Cardiac muscle cell (in vitro differentiated cells and primary cell): ENCODE measurements at regions not wholly inside any gene's neighbourhood (a gene's known extent, or its start where the extent isn't known, plus 50 kb on each side); places are given as distances from the start of the nearest gene placed in this dataset.

Experiments used
- DNase-seq, 2 donors: peaks; one replicate each; pipeline versions ENCODE4 v3.0.0 to v3.0.0-alpha.2; 2010 to 2017; ENCODE audit warnings: low read depth in 1 of 2, low spot score in 1 of 2
- H3K27ac ChIP-seq: fragments of 200-600 bp; sonication (generic); 2 replicates; pipeline ENCODE4 v1.5.1; 2016
- H3K27me3 ChIP-seq: fragments of 200-600 bp; sonication (generic); 2 replicates; pipeline ENCODE4 v1.6.0; 2016; ENCODE audit warnings: control low read depth
- H3K36me3 ChIP-seq: fragments of 200-600 bp; sonication (generic); 2 replicates; pipeline ENCODE4 v1.5.1; 2016; ENCODE audit warnings: control low read depth
- H3K4me1 ChIP-seq: fragments of 200-600 bp; sonication (generic); 2 replicates; pipeline ENCODE4 v1.8.1; 2017; ENCODE audit warnings: low read depth, mild to moderate bottlenecking, mixed run types
- H3K4me3 ChIP-seq: fragments of 200-600 bp; sonication (generic); 2 replicates; pipeline ENCODE4 v1.5.1; 2016; ENCODE audit warnings: mild to moderate bottlenecking
- H3K9me3 ChIP-seq: fragments of 200-600 bp; sonication (generic); 2 replicates; pipeline ENCODE4 v1.5.1; 2017; ENCODE audit warnings: low read depth, mild to moderate bottlenecking, control low read depth
- CTCF ChIP-seq: IDR thresholded peaks from 2 replicates; pipeline ENCODE4 v1.5.1; 2012; ENCODE audit warnings: low read depth, mild to moderate bottlenecking, low read length

GRCh38 chr2:150782613-150783012 lies 295.1 kb upstream of the RND3 start:
- Histone ChIP-seq H3K27me3 (no peaks in the 10 kb centered on the region), H3K4me3 (no peak overlapping the region), H3K36me3 (no peaks in the 10 kb centered on the region), H3K4me1 (no peaks in the 10 kb centered on the region), H3K27ac (no peak overlapping the region), H3K9me3 (no peaks in the 10 kb centered on the region)
- no peak for DNase-seq
- TF ChIP-seq CTCF, result no peak

GRCh38 chr2:150781142-150781541 lies 293.7 kb upstream of the RND3 start:
- no peaks in the 10 kb centered on the region for H3K9me3 ChIP-seq
- DNase-seq, result peak in 1 of 2 donors; percentile 6
- H3K27me3 ChIP-seq, result no peaks in the 10 kb centered on the region
- H3K36me3 ChIP-seq, result no peaks in the 10 kb centered on the region
- no peak overlapping the region for H3K4me3 ChIP-seq
- no peak overlapping the region for H3K27ac ChIP-seq
- no peaks in the 10 kb centered on the region for H3K4me1 ChIP-seq
- no peak for TF ChIP-seq CTCF

DNA sequence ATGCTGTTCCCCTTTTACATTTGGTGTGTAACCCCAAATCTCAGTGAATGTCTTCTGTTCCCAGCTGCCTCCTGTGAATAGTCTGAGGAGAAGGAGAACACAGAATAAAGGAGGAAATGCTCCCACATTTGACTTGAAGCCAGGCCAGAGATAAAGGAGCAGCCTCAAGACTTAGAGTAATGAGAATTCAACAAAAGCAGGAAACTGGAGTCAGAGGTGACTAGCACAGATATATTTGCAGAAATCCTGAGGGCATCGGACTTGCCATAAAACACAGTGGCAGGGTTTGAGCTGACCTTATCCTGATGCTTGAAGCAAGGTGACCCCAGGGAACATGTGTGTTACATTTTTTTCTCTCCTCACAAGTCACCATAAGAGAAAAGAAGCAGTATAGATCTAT lies 291.4 kb upstream of the RND3 start:
- H3K27me3 ChIP-seq, result no peaks in the 10 kb centered on the region
- H3K4me1 ChIP-seq, result no peaks in the 10 kb centered on the region
- no peaks in the 10 kb centered on the region for H3K9me3 ChIP-seq
- H3K36me3 ChIP-seq, result no peaks in the 10 kb centered on the region
- peak in 1 of 2 donors; percentile 78 for DNase-seq
- H3K4me3 ChIP-seq, result no peak overlapping the region
- no peak overlapping the region for H3K27ac ChIP-seq
- no peak for TF ChIP-seq CTCF

- no peaks in the 10 kb centered on the region for H3K36me3 ChIP-seq
- no peak for DNase-seq
- H3K27me3 ChIP-seq, result no peaks in the 10 kb centered on the region
- no peak overlapping the region for H3K27ac ChIP-seq
- H3K9me3 ChIP-seq, result no peaks in the 10 kb centered on the region
- H3K4me3 ChIP-seq, result no peak overlapping the region
- no peaks in the 10 kb centered on the region for H3K4me1 ChIP-seq
- TF ChIP-seq CTCF, result no peak
Observed at GRCh38 chr2:150769421-150769820, 282.0 kb upstream of the RND3 start.

DNA sequence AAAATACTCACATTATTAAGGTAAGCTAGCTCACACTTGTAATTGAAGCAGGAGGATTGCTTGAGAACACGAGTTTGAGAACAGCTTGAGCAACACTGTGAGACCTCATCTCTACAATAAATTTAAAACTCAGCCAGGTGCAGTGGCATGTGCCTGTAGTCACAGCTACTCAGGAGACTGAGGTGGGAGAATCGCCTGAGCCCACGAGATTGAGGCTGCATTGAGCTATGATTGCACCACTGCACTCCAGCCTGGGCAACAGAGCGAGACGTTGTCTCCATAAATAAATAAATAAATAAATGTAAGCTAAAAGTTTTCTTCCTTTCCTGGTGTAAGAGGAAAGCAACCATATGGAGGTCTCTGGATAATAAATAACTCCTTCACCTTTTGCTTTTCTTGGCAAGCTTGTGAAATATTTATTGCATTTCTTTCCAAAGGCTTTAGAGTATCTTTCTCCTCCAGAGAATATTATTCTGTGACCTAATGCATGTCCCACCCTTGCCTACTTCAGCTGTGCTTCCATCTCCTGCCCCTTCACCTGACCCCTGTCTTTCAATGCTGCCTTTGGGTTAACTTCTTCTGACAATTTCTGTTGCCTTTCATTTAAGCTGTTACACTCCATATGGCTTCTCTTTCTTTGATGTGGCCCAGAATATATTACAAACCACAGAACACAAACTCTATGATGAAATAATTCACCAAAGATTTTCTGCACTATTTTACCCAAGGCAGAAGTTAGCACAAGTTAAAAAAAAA lies 280.7 kb upstream of the RND3 start:
- DNase-seq, result peak in 1 of 2 donors; percentile 25
- Histone ChIP-seq H3K4me3 (no peak overlapping the region), H3K27ac (no peak overlapping the region), H3K9me3 (no peaks in the 10 kb centered on the region), H3K4me1 (no peaks in the 10 kb centered on the region), H3K36me3 (no peaks in the 10 kb centered on the region), H3K27me3 (no peaks in the 10 kb centered on the region)
- no peak for TF ChIP-seq CTCF

- no peak overlapping the region for H3K4me3 ChIP-seq
Observed at GRCh38 chr2:150762571-150762970, 275.1 kb upstream of the RND3 start.

More at GRCh38 chr2:150762571-150762970, 275.1 kb upstream of the RND3 start:
- Histone ChIP-seq H3K4me1 (no peaks in the 10 kb centered on the region), H3K9me3 (no peaks in the 10 kb centered on the region), H3K27me3 (no peaks in the 10 kb centered on the region), H3K36me3 (no peaks in the 10 kb centered on the region), H3K27ac (no peak overlapping the region)
- DNase-seq, result no peak
- TF ChIP-seq CTCF, result no peak
